GM12873 (cell line): ENCODE measurements at regions not wholly inside any gene's neighbourhood (a gene's known extent, or its start where the extent isn't known, plus 50 kb on each side); places are given as distances from the start of the nearest gene placed in this dataset.
A peak's percentile ranks its signal among the peaks of the same experiment; 100 is the strongest.

Experiments used
- TF ChIP-seq, protein P1 (sequence below): IDR thresholded peaks from 2 replicates; pipeline ENCODE4 v1.5.1; 2012; ENCODE audit warnings: low read depth, mild to moderate bottlenecking, moderate library complexity, low read length, control low read depth; ENCODE audit not compliant: insufficient read depth; ENCODE audit errors: missing control alignments

DNA sequence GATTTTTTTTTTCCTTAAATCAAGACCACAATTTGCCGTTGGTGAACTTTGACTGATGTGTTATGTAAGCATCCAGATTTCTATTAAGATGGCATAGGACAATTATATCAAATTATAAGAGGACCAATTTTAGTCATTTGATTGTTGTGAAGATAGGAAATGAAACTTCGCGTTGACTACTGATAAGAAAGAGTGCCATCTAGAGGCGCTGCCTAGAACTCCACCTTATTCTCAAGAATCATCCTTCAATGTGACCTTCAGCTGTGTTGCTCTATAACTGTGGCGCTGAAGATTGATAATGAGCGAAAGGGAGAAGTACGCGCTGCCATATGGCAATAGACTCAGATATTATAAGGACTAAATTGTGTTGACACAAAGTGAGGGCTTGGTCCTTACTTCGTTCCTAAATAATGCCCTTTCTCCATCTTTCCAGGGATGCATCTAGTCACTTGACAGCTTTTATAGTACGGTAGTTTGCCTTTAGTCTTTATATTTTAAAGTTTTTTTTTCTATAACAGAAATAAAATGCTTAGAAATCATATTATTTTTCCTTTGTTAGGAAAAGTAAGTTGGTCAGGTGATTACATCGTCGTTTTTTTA, 350.8 kb upstream of the STXBP6 start:
- TF ChIP-seq, protein P1, sequence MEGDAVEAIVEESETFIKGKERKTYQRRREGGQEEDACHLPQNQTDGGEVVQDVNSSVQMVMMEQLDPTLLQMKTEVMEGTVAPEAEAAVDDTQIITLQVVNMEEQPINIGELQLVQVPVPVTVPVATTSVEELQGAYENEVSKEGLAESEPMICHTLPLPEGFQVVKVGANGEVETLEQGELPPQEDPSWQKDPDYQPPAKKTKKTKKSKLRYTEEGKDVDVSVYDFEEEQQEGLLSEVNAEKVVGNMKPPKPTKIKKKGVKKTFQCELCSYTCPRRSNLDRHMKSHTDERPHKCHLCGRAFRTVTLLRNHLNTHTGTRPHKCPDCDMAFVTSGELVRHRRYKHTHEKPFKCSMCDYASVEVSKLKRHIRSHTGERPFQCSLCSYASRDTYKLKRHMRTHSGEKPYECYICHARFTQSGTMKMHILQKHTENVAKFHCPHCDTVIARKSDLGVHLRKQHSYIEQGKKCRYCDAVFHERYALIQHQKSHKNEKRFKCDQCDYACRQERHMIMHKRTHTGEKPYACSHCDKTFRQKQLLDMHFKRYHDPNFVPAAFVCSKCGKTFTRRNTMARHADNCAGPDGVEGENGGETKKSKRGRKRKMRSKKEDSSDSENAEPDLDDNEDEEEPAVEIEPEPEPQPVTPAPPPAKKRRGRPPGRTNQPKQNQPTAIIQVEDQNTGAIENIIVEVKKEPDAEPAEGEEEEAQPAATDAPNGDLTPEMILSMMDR, result peak; percentile 80

DNA sequence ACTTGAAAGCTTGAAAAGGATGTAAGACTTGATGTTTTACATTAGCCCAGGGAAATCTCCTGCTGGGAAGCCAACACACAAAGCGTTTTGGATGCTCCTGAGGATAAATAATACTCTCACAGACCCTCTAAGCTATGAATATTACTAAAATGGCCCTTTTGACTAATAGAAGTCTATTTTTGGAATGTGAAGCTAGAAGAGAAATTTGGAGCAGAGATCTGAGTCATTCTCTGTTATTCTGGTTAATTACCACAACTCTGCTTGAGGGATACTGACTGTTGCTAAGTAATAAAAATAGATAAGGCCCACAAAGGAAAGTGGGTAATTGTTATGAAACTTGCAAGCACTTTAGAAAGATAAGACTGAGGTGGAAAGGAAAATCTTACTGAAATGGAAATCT, 346.2 kb upstream of the STXBP6 start:
- TF ChIP-seq, protein P1, result no peak

DNA sequence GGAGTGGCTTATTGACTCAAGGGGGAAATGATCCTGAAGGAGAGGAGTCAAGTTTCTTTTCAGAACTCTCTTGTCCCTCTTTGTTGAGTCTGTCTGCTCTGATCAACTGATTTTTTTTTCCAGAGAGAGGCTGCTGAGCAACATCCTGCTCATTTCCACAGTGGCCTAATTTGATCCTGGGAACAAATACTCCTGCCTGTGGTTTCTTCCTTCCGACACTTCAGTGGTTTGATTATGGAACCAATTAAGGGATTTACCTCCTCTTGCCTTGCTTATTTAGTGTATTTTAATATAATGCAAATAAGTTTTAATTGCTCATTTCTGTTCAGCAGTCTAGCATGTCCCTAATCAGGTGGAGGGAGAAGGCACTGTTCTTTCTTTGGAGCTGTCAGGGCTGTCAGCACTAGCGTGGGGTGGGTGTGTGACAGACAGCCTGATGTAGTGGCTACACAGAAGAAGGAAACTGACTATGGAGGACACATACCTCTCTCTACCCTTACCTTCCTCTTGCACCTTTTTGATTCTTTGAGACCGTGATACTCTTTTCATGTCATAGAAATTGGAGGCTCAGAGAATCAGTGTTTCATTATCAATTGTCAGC, 344.9 kb upstream of the STXBP6 start:
- TF ChIP-seq, protein P1, result no peak

DNA sequence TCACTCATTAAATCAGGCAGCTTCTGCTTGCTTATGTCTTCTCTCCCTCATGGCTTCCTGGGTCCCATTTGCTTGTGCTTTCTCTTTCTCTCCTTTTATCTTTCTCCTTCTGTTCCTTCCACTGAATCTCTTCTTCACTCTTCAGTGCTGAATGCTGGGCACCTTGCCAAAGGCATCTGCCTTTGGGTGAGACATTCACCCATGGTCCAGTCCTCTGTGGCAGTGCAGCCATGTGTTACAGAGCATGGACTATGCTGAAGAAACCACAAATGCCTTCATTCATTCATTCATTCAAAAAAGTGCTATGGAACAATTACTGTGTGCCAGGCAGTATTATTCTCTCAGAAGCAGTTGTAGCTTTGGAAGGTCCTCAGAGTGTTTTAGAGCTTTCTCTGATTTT, 344.4 kb upstream of the STXBP6 start:
- TF ChIP-seq, protein P1, result no peak

DNA sequence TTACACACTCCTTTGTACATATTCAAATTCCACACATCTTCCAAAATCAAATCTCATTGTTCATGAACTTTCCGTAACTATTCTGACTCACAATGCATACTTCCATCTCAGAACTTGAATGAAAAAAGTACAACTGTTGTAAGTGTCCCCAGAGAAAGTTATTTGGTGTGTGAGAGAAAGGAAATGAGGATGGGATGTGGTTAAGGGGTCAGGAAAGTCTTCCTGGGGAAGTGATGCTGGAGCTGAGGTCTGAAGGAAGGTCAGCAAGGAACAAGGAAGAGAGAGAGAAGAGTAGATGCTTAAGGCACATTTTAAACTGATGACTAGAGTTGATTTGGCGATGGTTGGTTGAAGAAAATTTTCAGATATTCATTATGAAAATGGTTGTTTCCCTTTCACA, 340.0 kb upstream of the STXBP6 start:
- TF ChIP-seq, protein P1, result no peak

DNA sequence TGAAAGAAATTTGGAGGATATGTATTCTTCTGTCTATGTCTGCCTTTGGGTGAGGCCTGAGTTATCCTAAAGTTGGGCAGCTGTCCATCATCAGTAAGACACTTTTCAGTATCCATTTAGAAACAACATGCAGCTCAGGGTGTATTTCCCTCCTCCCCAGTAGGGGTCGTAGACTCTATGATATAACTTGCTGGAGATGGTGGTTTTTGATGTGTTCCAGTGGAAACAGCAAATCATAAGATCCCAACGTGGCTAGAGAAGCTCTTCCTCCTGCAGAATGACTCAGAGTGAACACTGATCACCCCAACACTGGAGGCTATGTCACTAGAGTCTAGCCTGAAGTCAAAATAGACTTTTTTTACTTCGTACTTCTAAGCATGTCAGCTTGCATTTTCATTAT, 331.6 kb upstream of the STXBP6 start:
- TF ChIP-seq, protein P1, result peak; percentile 44

DNA sequence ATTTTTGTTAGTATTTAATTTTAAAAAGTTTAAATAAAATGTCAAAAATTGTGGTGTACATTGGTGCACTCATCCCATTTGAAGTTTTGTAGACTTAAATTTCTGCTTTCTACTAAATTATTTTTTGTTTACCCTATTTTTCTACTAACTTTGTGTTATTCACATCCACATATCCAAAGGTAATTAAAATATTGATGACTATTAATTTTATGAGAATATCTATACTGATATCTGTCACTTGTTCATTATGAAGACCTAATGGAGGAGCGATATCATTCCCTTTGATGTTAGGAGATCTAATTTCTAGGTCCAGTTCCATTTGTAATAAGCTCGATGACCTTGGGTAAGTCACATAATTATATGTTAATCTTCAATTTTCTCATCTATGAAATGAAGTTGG, 325.7 kb upstream of the STXBP6 start:
- TF ChIP-seq, protein P1, result no peak

DNA sequence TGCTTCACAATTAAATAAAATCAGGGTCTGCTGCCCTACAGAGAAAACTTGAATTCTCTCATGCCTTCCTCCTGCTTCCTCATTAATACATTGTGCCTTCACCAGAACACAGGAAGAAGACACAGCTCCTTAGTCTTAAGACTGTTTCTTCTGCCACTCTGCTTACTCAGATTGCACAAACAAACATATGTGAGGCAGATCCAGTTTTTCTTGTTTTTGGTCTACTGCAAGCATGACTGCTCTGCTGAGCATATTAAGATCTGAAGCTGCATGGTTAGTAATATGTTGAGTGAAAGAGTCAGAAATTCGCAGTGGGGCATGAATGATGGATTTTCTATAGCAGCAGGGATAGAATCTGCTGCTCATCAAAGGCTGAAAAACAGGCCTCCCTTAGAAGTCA, 321.1 kb upstream of the STXBP6 start:
- TF ChIP-seq, protein P1, result no peak
